ENCODE measurements at regions not wholly inside any gene's neighbourhood (a gene's known extent, or its start where the extent isn't known, plus 50 kb on each side); places are given as distances from the start of the nearest gene placed in this dataset.

DNA sequence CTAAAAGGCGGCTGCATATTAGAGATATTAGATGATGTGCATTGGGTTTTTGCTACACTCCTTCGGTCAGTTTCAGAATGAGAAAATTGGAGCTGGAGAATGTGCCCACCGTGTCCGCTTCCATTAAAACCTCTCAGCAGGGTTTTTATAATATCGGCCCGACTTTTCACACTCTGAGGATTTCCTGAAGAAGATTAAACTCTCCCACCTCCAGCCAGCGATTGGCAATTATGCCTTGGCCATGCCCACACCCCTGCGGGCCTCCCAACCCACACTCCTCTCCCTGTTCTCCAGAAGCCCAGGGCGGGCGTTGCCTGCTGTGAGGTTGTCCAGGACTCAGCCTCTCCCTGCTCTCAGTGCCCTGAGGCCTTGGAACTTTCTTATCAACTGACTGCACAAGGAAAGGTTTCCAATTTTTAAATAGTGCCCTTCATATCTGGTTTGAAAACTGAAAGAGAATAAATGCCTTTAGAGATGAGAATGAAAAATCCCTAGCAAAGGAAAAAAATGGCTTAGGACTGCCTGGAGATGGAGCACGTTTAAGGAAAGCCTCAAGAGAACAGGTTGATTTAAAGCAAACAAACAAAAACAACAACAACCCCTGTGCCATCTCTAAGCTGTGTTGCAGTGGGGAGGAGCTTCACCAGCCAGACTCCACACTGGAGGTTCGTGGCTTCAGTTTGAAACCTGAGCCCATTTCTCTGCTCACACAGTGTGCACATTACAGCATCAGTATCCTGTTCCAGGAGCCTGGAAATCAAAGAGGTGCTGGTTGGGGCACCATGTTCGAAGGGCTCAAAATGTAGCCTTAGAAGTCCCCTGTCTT lies 292.9 kb downstream of the NSG2 start:
- DNase-seq, result no peak

DNA sequence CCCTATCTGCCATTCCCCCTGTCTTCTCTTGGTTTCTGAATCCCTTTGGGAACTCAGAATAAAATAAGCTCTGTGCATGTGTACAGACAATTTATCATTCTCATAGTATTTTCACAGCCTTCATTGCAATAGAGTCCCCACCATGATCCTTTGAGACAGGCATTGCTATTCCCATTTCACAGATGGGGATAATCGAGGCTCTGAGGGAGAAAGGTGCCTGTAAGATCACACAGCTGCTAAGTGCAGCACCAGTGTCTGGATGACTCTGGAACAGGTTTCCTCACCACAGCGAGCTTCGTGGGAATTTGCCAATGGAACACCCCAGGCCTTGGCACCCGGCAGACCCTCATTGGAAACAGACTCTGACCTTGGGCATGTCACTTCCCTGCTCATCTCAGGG lies 293.6 kb downstream of the NSG2 start:
- DNase-seq, result no peak

DNA sequence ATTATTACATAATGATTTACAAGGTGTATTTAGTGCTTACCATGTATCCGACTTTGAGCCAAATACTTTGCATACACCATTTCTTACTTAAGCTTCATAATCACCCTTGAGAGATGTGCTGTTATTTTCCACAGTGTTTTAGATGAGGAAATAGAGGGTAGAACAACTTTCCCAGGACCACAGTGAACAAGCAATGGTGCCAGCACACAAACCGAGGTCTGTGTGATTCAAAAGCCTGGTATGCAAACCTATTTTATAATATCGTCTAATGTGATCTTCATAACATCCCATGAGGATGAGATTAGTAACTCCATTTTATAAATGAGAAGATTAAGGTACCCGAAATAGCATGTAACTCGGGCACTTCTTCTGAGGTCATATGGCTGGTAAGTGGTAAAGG lies 294.7 kb downstream of the NSG2 start:
- DNase-seq, result no peak

DNA sequence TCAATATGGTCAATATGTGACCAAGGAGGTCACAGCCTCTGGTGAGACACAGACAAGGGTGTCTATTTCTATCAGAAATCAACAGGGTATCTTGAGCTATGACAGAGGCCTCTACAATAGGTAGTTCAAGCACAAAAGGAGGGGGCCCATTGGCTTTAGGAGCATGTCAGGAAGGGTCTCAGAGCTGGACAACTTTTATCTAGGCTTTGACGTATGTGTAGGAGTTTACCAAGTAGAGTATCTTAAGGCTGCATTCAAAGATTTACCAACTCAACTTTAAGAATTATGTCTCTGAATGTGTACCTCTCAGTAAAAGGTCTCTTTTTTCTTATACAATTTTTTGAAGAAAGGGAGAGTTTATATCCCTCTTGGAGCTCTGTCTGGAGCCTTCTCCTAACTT lies 297.2 kb downstream of the NSG2 start:
- no peak for DNase-seq

DNA sequence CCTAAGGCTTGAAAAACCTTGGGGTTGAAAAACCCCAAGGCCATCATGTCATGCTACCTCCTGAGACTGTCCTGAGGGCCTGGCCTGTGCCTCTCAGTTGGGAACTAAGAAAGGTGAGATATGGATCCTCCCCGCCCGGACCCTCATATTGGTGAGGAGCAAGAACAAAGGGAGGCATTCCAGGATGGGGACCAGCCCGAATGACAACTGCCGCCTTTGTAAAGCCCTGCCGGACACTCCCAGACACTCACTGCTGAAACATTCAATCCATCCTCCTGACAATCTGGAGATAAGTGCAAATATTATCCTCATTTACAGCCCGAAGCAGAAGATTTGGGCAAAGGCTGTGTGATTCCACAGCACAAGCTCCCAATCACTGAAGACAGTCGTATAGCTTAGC lies 298.3 kb downstream of the NSG2 start:
- no peak for DNase-seq

DNA sequence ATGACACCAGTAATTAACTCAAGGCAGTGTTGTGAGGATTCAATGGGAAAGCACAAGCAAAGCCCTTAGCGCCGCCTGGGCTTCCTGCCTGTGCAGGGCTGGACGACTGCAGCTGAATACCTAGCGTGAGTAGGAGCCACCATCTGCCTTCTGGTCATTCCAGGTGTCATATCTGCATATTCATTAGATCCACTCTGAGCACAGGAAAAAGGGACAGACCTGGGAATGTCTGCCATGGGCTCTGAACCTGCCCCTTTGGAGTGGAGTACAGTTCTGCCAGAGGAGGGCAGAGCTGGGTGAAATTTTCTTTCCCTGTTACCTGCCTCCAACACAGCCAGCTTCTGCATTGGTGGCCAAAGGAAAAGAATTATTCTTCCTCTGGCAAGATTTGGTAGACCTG lies 298.8 kb downstream of the NSG2 start:
- DNase-seq, result no peak

DNA sequence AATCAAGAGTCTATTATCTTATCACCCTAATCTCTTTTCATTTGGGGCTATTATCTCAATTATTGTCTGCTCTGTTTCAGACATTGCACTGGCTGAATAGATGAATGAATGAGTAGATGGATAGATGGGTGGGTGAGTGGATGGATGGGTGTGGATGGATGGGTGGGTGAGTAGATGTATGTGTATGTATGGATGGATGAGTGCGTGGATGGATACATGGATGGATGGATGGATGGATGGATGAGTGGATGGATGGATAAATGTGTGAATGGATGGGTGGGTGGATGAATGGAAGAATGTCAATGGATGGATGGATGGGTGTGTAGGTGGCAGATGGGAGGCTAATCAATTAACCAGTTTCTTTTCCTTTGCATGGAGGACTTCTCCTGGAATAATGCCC lies 301.7 kb downstream of the NSG2 start:
- DNase-seq, result no peak

DNA sequence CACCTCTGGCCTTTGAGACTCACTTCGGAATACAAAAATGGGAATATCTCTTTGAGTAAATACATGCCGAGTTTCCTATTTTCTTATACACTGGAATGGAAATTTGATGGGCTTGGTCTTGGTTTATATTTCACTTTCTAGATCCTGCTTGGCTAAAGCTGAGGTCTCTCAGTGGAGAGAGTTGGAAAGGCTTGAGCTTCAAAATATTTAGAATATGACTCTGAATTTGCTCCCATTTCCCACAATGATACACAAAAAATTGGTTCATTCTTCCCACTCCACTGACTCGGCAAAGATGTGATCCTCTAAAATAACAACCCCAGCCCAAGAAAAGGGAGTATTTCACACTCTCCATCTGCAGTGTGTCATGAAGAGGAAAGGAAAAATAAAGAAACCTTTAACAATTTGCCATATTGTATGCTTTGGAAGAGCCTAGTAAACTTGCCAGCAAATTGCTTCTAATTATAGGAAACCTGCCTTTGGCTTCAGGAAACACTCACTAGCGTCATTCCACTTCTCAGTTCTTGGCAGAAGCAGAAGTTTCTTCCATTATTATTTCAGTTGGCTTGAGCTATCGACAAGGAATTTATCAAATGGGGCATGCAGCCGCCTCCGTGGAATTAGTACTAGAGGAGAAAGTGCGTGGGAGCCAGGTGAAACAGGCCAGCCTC lies 302.9 kb downstream of the NSG2 start:
- DNase-seq, result no peak

DNA sequence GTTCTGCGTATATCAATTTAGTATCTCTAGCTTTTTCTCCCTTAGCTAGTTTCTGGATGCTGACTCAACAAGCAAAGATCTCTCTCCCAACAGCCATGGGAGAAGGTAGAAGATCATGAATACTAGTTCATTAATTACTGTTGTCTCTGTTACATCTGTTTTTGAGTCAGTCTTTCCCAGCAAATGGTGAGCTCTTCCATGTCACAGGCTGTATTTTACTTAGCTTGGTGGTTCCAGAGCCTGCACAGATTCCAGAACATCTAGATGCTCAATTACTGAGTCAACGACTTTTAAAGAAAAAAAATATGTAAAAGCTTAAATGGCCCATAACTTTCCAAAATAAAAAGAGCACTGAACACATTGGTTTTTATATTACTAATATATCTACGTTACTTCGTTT lies 307.2 kb downstream of the NSG2 start:
- DNase-seq, result no peak

DNA sequence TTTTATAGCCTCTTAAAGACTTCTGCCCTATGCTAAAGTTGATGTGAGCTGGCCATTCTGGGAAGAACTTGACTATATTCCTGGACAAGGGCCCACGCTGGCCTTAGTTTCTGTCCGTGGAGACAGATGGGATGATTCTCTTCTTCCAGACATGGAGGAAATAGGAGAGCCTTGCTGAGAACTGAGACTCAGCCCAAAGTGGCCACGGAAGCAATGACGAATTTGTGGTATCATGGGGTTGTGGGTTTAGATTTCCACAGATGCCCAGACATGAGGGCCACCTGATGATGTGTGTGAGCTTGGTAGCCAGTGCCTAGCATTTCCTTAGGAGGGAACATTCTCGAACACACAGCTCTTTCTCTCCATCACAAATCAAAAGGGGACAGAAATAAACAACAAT lies 309.1 kb downstream of the NSG2 start:
- no peak for DNase-seq

DNA sequence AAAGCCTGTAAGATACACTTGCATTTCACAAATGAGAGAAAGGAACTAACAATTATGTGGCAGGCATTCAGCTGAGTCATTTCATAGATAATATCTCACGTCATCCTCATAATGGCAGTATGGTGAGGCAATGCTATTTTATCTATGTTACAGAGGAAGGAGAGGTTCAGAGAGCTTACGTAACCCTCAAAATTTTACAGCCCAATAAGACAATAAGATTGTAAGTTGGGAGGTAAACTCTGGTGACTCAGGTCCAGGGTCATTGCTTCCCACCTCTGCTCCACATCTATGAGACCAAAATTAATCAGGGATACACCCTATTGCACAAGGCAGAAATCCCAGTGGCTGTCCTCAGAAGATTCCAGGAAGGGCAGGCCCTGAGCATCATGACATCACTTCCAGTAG lies 309.7 kb downstream of the NSG2 start:
- no peak for DNase-seq

DNA sequence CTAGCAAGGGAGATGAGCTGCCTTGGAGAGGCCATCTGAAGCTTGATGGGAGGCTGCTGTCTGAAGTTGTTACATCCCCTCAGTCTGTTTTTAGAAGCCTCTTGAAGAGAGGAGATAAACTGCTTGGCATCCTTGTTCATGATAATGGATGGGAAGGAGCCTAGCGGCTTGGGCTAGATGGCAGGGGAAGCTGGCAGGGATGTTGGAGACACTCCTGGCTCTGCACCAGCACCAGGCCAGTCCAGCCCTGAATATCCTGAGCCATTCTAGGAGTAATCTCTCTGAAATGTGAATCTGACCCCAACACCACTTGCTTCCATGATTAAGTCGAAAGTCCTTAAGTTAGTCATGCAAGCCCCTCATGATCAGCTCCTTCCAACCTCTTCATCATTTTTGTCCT lies 310.5 kb downstream of the NSG2 start:
- no peak for DNase-seq

DNA sequence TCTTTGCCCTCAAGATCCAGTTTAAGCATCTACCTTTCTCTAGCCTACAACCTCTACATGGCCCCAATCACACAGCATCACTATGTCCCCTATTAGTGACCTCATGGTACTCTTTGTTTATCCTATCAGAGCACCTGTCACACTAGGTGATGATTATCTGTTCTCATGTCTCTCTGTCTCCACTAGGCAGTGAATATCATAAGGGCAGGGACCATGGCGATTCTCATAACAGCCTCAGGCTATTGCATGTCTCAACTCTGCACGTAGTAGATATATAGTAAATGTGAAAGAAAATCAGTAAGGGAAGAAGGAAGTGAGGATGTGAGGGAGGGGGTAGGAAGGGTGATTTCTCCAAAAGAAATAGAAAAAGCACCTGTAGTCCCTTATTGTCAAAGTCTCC lies 311.0 kb downstream of the NSG2 start:
- DNase-seq, result no peak

DNA sequence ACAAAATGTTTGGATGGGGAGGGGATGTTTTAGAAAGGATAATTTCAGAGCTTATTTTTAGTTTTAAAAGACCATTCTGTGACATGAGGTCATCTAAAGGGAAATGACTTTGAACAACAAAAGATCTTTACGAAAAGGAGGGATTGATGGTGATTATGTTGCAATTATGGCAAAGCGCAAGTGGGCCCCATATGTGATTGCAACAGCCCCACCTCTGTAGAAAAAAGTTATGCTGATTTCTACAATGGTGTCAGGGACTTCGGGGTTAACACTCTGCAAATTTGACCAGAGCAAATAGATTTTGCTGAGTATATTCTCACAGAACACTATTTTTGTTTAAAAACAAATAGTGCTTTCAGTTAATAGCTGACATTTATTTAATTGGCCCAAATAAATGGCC lies 312.8 kb downstream of the NSG2 start:
- DNase-seq, result no peak

DNA sequence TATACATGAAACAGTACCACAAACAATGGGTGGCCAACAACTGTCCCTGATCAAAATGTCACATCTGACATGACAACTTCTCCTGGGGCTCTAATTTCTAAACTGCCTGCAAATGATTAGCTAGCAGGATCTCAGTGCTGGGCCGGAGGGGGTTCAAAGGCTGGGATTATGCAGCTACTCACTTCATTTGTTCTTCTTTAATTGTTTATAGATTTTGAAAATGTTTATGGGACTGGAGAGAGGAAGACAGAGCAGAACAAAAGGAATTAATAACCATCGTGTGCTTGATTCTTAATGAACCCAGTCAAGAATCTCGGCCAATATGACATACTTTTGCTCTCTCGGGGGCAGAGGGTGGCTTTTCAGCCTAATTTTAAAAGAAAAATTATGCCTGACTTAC lies 313.6 kb downstream of the NSG2 start:
- DNase-seq, result no peak

DNA sequence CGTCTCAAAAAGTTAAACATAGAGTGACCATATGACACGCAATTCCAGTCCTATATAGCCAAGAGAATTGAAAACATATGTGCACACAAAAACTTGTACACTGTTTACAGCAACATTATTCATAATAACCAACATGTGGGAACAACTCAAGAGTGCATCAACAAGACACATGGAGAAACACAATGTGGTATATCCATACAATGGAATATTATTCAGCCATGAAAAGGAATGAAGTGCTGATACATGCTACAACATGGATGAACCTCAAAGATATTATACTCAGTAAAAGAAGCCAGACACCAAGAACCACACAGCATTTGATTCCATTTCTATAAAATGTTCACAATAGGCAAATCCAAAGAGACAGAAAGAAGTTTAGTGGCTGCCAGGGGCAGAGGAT lies 317.0 kb downstream of the NSG2 start:
- no peak for DNase-seq

DNA sequence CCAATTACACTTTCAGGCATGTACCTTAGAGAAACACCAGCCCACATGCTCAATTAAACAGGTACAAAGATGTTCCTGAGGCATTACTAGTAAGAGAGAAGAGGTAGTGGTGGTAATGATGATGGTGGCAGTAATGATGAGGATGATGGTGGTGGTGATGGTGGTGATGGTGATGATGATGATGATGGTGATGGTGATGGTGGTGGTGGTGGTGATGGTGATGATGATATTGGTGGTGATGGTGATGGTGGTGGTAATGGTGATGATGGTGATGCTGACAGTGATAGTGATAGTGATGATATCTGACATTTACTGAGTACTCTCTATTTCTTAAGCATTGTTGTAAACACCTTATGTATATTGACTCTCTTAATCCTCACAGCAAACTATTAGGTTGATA lies 318.4 kb downstream of the NSG2 start:
- no peak for DNase-seq

DNA sequence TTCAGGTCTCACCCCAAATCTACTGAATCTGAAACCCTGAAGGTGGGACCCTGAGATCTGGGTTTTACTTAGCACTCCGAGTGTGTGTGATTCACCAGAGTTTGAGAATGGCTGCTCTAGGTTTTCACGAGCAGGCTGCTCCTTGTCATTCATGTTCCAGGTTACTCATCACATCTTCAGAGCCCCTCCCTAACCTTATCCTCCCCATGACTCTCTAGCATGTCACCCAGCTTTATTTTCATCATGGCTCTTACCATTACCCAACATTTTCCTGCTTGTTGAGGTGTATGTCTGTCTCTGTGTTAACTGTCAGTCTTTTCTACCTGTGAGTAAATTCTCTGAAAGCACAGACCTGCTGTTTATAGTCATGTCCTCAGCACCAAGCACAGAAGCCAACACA lies 319.2 kb downstream of the NSG2 start:
- DNase-seq, result no peak

DNA sequence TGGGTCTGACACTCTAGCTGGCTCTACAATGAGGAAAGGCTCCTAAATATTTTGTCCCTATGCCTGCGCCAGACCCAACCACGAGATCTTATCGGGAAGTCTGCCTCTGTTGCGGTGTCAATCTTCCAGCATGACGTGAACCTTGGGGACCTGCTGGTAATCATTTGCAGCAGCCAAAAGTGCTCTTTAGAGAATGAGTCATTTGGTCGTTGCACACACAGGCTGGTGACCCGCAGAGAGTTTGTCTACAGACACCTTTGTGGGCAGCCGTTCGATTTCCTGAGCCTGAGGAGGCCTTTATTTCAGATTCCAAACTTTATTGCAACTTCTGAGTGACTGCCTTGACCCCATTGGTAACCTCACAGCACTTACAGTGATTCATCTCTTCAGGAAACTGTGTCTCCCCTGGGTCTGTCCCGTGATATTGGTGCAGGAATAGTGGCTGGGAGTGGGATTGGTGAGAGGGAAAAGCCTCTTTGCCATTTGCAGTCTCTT lies 326.1 kb downstream of the NSG2 start:
- DNase-seq, result no peak

DNA sequence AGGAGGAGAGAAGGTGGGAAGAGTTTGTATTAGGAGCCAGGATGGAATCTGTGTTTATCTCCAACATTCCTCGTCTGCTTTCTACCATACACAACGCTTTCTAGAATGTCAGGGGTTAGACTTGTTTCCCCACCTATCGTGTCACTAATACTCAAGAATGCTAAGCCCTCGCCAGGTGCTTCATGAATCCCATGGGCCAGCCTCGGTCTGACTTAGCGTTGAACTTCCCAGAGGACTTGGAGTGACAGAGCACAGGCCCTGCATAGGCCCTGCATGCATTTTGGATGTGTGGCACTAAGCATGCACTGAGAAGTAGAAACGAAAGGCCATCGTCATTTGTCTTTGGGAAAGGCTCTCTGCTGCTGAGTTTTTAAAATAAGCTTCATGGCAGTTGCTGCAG lies 328.7 kb downstream of the NSG2 start:
- DNase-seq, result no peak

DNA sequence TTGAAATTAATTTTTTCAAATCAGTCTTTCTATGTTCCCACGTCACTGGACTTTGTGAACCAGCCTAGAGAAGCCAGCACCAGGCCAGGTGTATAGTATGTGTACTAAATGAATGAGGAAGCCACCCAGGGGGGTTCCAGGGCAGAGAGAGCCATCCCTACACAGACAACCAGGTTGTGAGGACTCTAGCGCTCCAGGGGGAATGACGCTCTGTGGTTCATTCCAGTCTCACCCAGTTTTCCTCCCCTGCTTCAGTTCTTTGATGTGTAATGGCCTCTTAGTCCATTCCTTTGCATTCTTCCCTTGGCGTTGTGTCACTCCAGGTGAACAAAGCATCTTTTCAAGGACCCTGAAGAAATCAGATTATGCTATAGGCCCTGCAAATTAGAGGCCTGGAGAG lies 330.6 kb downstream of the NSG2 start:
- DNase-seq, result no peak

DNA sequence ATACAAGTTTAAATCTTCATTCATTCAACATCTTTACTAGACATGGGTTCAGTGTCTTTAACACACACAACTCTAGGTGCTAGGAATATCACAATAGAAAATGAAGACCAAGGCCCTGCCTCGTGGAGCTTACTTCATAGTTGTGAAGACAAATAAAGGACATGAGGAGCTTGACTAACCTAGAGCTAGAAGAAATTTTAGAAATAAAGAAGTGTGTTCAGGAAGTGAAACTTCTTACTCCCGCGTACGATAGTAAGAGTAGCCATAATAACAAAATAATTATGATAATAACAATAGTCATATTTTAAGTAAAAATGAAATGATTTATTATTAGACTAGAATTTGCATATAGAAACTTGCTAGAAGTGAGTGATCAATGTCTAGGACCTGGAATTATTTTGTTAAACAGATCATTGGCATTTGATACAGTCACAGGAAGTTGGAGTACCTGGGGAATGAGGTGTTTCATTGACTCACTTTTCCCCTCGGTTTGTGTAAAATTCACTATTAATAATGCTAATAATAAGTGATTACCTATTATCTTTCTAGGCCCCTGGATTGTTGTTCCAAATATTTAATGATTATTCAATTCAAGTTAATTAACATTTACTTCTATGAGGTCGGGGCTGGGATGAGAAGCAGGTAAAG lies 331.3 kb downstream of the NSG2 start:
- no peak for DNase-seq

DNA sequence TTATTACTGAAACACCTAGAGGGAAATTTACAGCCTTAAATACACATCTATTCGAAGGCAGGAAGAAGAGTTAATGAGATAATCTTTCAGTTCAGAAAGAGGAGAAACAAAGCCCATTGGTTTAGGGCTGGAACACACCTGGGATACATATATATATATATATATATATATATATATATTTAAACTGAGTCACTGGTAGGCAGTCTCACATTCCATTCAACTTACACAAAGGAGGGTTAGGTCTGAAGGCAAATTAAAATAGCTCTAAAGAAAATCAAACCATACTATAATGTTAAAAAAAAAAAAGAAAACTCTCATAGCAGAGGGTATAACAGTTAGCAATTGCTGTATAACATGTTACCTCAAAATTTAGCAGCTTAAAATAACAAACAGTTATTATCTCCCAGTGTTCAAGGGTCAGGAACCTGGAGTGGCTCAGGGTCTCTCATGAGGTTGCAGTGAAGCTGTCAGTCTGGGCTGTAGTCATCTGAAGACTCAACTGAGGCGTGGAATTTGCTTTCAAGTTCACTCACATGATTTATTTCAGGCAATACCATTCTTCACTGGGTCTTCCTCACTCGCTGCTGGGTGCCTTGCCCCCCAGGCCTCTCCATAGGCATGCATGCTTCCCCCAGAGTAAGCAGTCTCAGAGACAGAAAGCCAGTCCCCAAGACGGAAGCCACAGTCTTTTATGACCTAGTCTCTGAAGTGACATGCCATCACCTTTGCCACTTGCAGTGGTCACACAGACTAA lies 332.8 kb downstream of the NSG2 start:
- DNase-seq, result no peak

Data from NCI-H1436 treated with DMSO at 0.1 percent for 48 hours (cell line).